AG04450 (cell line): ENCODE measurements at regions not wholly inside any gene's neighbourhood (a gene's known extent, or its start where the extent isn't known, plus 50 kb on each side); places are given as distances from the start of the nearest gene placed in this dataset.

Experiments
- CTCF ChIA-PET: fragments of 300-600, 350-600 bp; formaldehyde crosslinking; extraction: SDS; loops from one replicate; lab custom pipeline; 2022; ENCODE audit warnings: antibody characterized with exemption, inconsistent platforms; lab: Charles Lee
- POLR2A ChIA-PET: fragments of 350-600 bp; formaldehyde crosslinking; extraction: SDS; loops from one replicate; lab custom pipeline; 2021; ENCODE audit warnings: antibody characterized with exemption, inconsistent platforms; lab: Yijun Ruan, JAX
- DNase-seq: peaks from one replicate; pipeline ENCODE4 v3.0.0-alpha.2; 2011; ENCODE audit warnings: low read depth, low spot score
- H3K27ac ChIP-seq: one replicate; pipeline ENCODE4 v1.5.1; 2012; ENCODE audit warnings: low read depth, low read length, control low read depth
- H3K27me3 ChIP-seq: one replicate; pipeline ENCODE4 v1.6.0; 2012; ENCODE audit warnings: low read length; ENCODE audit not compliant: control insufficient read depth, insufficient read depth
- H3K4me3 ChIP-seq: 2 replicates; pipeline ENCODE4 v1.5.1; 2011; ENCODE audit warnings: mild to moderate bottlenecking, low read depth, low read length, control low read depth
- H3K9me3 ChIP-seq: 2 replicates; pipeline ENCODE4 v1.5.1; 2012; ENCODE audit warnings: low read length; ENCODE audit not compliant: control insufficient read depth, insufficient read depth
- CTCF ChIP-seq: IDR thresholded peaks from 2 replicates; pipeline ENCODE4 v1.5.1; 2011; ENCODE audit warnings: low read depth, low read length, control low read depth, inconsistent platforms

GRCh38 chr10:7092603-7093002 is 318.2 kb downstream of the SFMBT2 start:
- no peak for TF ChIP-seq CTCF
- POLR2A ChIA-PET = no interaction called here
- Histone ChIP-seq H3K4me3 (no peak overlapping the region), H3K27me3 (no peaks in the 10 kb centered on the region), H3K27ac (no peak overlapping the region), H3K9me3 (no peaks in the 10 kb centered on the region; the same call in 1 of the 2 replicates)
- no peak for DNase-seq
- CTCF ChIA-PET = interaction anchor here (0.7 kb wide), 2 partner anchors 9 to 425 kb away, joined by 3 to 4 read pairs; no protein-coding TSS in a partner anchor

- DNase-seq = no peak
- ChIA-PET POLR2A (interaction anchor here (1.0 kb wide), 1 partner anchor 12 kb away, joined by 5 read pairs; no protein-coding TSS in a partner anchor), CTCF (interaction anchor here (0.6 to 1.6 kb wide), 4 partner anchors 31 to 672 kb away, joined by 3 to 5 read pairs (median 4); no protein-coding TSS in a partner anchor)
These were observed 320.3 kb downstream of the SFMBT2 start for GRCh38 chr10:7090529-7090928.

GRCh38 chr10:7085913-7086589 is 324.8 kb downstream of the SFMBT2 start:
- Histone ChIP-seq H3K9me3 (no peaks in the 10 kb centered on the region), H3K4me3 (no peak overlapping the region), H3K27me3 (no peaks in the 10 kb centered on the region), H3K27ac (no peak overlapping the region)
- peak; percentile 32 for TF ChIP-seq CTCF
- DNase-seq = no peak
- ChIA-PET CTCF (interaction anchor here (1.0 to 1.9 kb wide), 5 partner anchors 14 to 408 kb away, joined by 3 to 5 read pairs (median 3); no protein-coding TSS in a partner anchor), POLR2A (interaction anchor here (0.7 kb wide), 2 partner anchors 326 to 364 kb away, joined by 4 read pairs; no protein-coding TSS in a partner anchor)

More at GRCh38 chr10:7090529-7090928, 320.3 kb downstream of the SFMBT2 start:
- no peak for TF ChIP-seq CTCF
- Histone ChIP-seq H3K27me3 (no peaks in the 10 kb centered on the region), H3K4me3 (no peak overlapping the region), H3K27ac (no peak overlapping the region), H3K9me3 (no peaks in the 10 kb centered on the region)

GRCh38 chr10:7085147-7085912 is 325.5 kb downstream of the SFMBT2 start:
- Histone ChIP-seq H3K9me3 (no peaks in the 10 kb centered on the region), H3K4me3 (no peak overlapping the region), H3K27me3 (peaks cover 3% of the 10 kb centered on the region), H3K27ac (no peak overlapping the region)
- no peak for DNase-seq
- no peak for TF ChIP-seq CTCF
- CTCF ChIA-PET = interaction anchor here (0.6 to 1.9 kb wide), 6 partner anchors 15 to 407 kb away, joined by 3 to 5 read pairs (median 3); no protein-coding TSS in a partner anchor
- POLR2A ChIA-PET = interaction anchor here (0.7 kb wide), 2 partner anchors 327 to 364 kb away, joined by 4 read pairs; no protein-coding TSS in a partner anchor
